Type B pancreatic cell (in vitro differentiated cells): ENCODE measurements at regions not wholly inside any gene's neighbourhood (a gene's known extent, or its start where the extent isn't known, plus 50 kb on each side); places are given as distances from the start of the nearest gene placed in this dataset.

Experiments used
- DNase-seq: peaks from one replicate; pipeline ENCODE4 v3.0.0; 2021; ENCODE audit warnings: mixed read lengths; ENCODE audit not compliant: unreplicated experiment; ENCODE audit errors: extremely low spot score
- H3K27ac Mint-ChIP-seq: 2 replicates; pipeline ENCODE4 v1.8.0; 2021; ENCODE audit warnings: mild to moderate bottlenecking, mixed read lengths
- H3K27me3 Mint-ChIP-seq: 2 replicates; pipeline ENCODE4 v1.8.0; 2021; ENCODE audit warnings: mixed read lengths
- H3K36me3 Mint-ChIP-seq: 2 replicates; pipeline ENCODE4 v1.8.0; 2021; ENCODE audit warnings: mixed read lengths
- H3K4me1 Mint-ChIP-seq: one replicate; pipeline ENCODE4 v1.8.0; 2021; ENCODE audit warnings: mixed read lengths; ENCODE audit not compliant: unreplicated experiment
- H3K4me3 Mint-ChIP-seq: 2 replicates; pipeline ENCODE4 v1.8.0; 2021; ENCODE audit warnings: mild to moderate bottlenecking, mixed read lengths
- H3K9me3 Mint-ChIP-seq: 2 replicates; pipeline ENCODE4 v1.8.0; 2021; ENCODE audit warnings: mixed read lengths
- CTCF ChIP-seq: fragments of 200-600 bp; sonication (generic); conservative IDR thresholded peaks from 2 replicates; pipeline ENCODE4 v1.5.0; 2021; ENCODE audit warnings: antibody characterized with exemption, mild to moderate bottlenecking

GRCh38 chr14:101472518-101472849 is 88.8 kb upstream of the DIO3 start:
- no peak overlapping the region for H3K27ac Mint-ChIP-seq
- no peak for TF ChIP-seq CTCF
- no peak overlapping the region for H3K4me3 Mint-ChIP-seq
- H3K36me3 Mint-ChIP-seq = no peaks in the 10 kb centered on the region
- no peaks in the 10 kb centered on the region for H3K27me3 Mint-ChIP-seq
- no peak for DNase-seq
- H3K4me1 Mint-ChIP-seq = peaks cover 17% of the 10 kb centered on the region
- no peaks in the 10 kb centered on the region for H3K9me3 Mint-ChIP-seq

- Mint-ChIP-seq H3K27me3 (no peaks in the 10 kb centered on the region), H3K9me3 (no peaks in the 10 kb centered on the region), H3K4me1 (peaks cover 22% of the 10 kb centered on the region), H3K4me3 (no peak overlapping the region), H3K36me3 (no peaks in the 10 kb centered on the region), H3K27ac (no peak overlapping the region)
- no peak for TF ChIP-seq CTCF
- DNase-seq = peak; percentile 39
These were observed 88.1 kb upstream of the DIO3 start for GRCh38 chr14:101473045-101473729.

- peak; percentile 64 for DNase-seq
- H3K4me1 Mint-ChIP-seq = peaks cover 22% of the 10 kb centered on the region
- TF ChIP-seq CTCF = no peak
- H3K4me3 Mint-ChIP-seq = no peak overlapping the region
- H3K36me3 Mint-ChIP-seq = no peaks in the 10 kb centered on the region
- H3K9me3 Mint-ChIP-seq = no peaks in the 10 kb centered on the region
- H3K27ac Mint-ChIP-seq = no peak overlapping the region
- no peaks in the 10 kb centered on the region for H3K27me3 Mint-ChIP-seq
These were observed 87.3 kb upstream of the DIO3 start for GRCh38 chr14:101473795-101474562.

- Mint-ChIP-seq H3K27ac (no peak overlapping the region), H3K9me3 (no peaks in the 10 kb centered on the region), H3K4me1 (peaks cover 25% of the 10 kb centered on the region), H3K27me3 (no peaks in the 10 kb centered on the region), H3K4me3 (no peak overlapping the region), H3K36me3 (no peaks in the 10 kb centered on the region)
- DNase-seq = peak; percentile 64
- no peak for TF ChIP-seq CTCF
These were observed 86.5 kb upstream of the DIO3 start for GRCh38 chr14:101474563-101475455.

GRCh38 chr14:101475456-101476257 is 85.6 kb upstream of the DIO3 start:
- no peak for TF ChIP-seq CTCF
- Mint-ChIP-seq H3K4me1 (peaks cover 29% of the 10 kb centered on the region), H3K36me3 (no peaks in the 10 kb centered on the region), H3K27ac (no peak overlapping the region), H3K4me3 (no peak overlapping the region), H3K9me3 (no peaks in the 10 kb centered on the region), H3K27me3 (no peaks in the 10 kb centered on the region)
- DNase-seq = peak; percentile 66
